OCI-LY3 (cell line): ENCODE measurements at regions not wholly inside any gene's neighbourhood (a gene's known extent, or its start where the extent isn't known, plus 50 kb on each side); places are given as distances from the start of the nearest gene placed in this dataset.

ENCODE experiments used
- EZH2phosphoT487 ChIP-seq: fragments of 200-600 bp; shearing (Covaris generic); IDR thresholded peaks from 2 replicates; pipeline ENCODE4 v1.6.1; 2018; ENCODE audit warnings: antibody characterized with exemption, mixed run types, low read depth
- TF ChIP-seq, protein P1 (sequence below): fragments of 200-600, 300-600 bp; sonication (generic); IDR thresholded peaks from 2 replicates; pipeline ENCODE4 v1.5.1; 2014; ENCODE audit warnings: antibody characterized with exemption, low read length, low read depth

DNA sequence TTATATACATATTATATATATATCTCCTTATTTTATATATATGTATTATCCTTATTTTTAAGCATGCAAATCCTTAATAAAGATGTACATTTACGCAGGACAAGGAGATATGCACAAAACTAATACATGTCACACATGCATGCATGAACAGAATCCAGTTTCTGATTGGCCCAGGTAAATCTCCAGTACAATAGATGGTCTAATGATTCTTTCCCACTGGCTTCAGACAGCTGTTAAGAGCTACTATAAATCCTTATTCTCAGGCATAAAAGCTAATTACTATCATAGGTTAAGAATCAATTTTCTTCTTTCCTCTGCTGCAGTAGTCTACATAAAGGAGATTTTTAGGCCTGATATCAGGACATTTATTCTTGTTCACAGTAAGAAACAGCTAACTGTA, 689.8 kb downstream of the KCTD8 start:
- TF ChIP-seq, protein P1, sequence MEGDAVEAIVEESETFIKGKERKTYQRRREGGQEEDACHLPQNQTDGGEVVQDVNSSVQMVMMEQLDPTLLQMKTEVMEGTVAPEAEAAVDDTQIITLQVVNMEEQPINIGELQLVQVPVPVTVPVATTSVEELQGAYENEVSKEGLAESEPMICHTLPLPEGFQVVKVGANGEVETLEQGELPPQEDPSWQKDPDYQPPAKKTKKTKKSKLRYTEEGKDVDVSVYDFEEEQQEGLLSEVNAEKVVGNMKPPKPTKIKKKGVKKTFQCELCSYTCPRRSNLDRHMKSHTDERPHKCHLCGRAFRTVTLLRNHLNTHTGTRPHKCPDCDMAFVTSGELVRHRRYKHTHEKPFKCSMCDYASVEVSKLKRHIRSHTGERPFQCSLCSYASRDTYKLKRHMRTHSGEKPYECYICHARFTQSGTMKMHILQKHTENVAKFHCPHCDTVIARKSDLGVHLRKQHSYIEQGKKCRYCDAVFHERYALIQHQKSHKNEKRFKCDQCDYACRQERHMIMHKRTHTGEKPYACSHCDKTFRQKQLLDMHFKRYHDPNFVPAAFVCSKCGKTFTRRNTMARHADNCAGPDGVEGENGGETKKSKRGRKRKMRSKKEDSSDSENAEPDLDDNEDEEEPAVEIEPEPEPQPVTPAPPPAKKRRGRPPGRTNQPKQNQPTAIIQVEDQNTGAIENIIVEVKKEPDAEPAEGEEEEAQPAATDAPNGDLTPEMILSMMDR: no peak
- no peak for TF ChIP-seq EZH2phosphoT487
